ENCODE measurements at regions not wholly inside any gene's neighbourhood (a gene's known extent, or its start where the extent isn't known, plus 50 kb on each side); places are given as distances from the start of the nearest gene placed in this dataset.
A peak's percentile ranks its signal among the peaks of the same experiment; 100 is the strongest.

GRCh38 chr1:72869441-72869840 lies 587.1 kb upstream of the NEGR1 start:
- H3K4me3 ChIP-seq (ENCODE audit: low read depth, low read length), result no peak overlapping the region
- no peak for DNase-seq (ENCODE audit: low read depth)
- TF ChIP-seq CTCF (IDR thresholded peaks at IDR 0.05; ENCODE audit: insufficient read depth, low read depth, low read length, missing control alignments), result no peak

GRCh38 chr1:72851597-72851996 lies 569.3 kb upstream of the NEGR1 start:
- H3K4me3 ChIP-seq (ENCODE audit: low read depth, low read length), result no peak overlapping the region
- DNase-seq (ENCODE audit: low read depth), result no peak
- no peak for TF ChIP-seq CTCF (IDR thresholded peaks at IDR 0.05; ENCODE audit: insufficient read depth, low read depth, low read length, missing control alignments)

GRCh38 chr1:72848997-72849396 lies 566.7 kb upstream of the NEGR1 start:
- H3K4me3 ChIP-seq (ENCODE audit: low read depth, low read length), result no peak overlapping the region
- TF ChIP-seq CTCF (IDR thresholded peaks at IDR 0.05; ENCODE audit: insufficient read depth, low read depth, low read length, missing control alignments), result no peak
- DNase-seq (ENCODE audit: low read depth), result no peak

- TF ChIP-seq CTCF (IDR thresholded peaks at IDR 0.05; ENCODE audit: insufficient read depth, low read depth, low read length, missing control alignments), result no peak
- DNase-seq (ENCODE audit: low read depth), result no peak
- no peak overlapping the region for H3K4me3 ChIP-seq (ENCODE audit: low read depth, low read length)
Observed at GRCh38 chr1:72847651-72848050, 565.3 kb upstream of the NEGR1 start.

GRCh38 chr1:72846476-72847278 lies 564.3 kb upstream of the NEGR1 start:
- no peak overlapping the region for H3K4me3 ChIP-seq (ENCODE audit: low read depth, low read length)
- TF ChIP-seq CTCF (IDR thresholded peaks at IDR 0.05; ENCODE audit: insufficient read depth, low read depth, low read length, missing control alignments), result no peak
- DNase-seq (ENCODE audit: low read depth), result no peak

GRCh38 chr1:72845981-72846380 lies 563.6 kb upstream of the NEGR1 start:
- no peak for TF ChIP-seq CTCF (IDR thresholded peaks at IDR 0.05; ENCODE audit: insufficient read depth, low read depth, low read length, missing control alignments)

GRCh38 chr1:72845381-72845780 lies 563.0 kb upstream of the NEGR1 start:
- peak; percentile 5 for DNase-seq (ENCODE audit: low read depth)
- no peak overlapping the region for H3K4me3 ChIP-seq (ENCODE audit: low read depth, low read length)
- peak; percentile 2 for TF ChIP-seq CTCF (IDR thresholded peaks at IDR 0.05; ENCODE audit: insufficient read depth, low read depth, low read length, missing control alignments)

More at GRCh38 chr1:72845981-72846380, 563.6 kb upstream of the NEGR1 start:
- H3K4me3 ChIP-seq (ENCODE audit: low read depth, low read length), result no peak overlapping the region
- DNase-seq (ENCODE audit: low read depth), result no peak
